ENCODE measurements at regions not wholly inside any gene's neighbourhood (a gene's known extent, or its start where the extent isn't known, plus 50 kb on each side); places are given as distances from the start of the nearest gene placed in this dataset.

- TF ChIP-seq CTCF (conservative IDR thresholded peaks at IDR 0.05; ENCODE audit: low read depth in 2 of 2) (no peak), JUNB (IDR thresholded peaks at IDR 0.05; ENCODE audit: unreplicated experiment) (no peak), EZH2phosphoT487 (IDR thresholded peaks at IDR 0.05; ENCODE audit: unreplicated experiment) (no peak), REST (IDR thresholded peaks at IDR 0.05; ENCODE audit: unreplicated experiment) (no peak)
Measured at GRCh38 chr16:51820176-51820575, 669.1 kb upstream of the SALL1 start (continued).

GRCh38 chr16:51818342-51818944, 667.4 kb upstream of the SALL1 start:
- Histone ChIP-seq H3K4me2 (no peak overlapping the region), H3K4me1 (ENCODE audit: insufficient read depth) (no peaks in the 10 kb centered on the region), H3K27ac (ENCODE audit: low read depth) (no peak overlapping the region), H3K36me3 (ENCODE audit: insufficient read depth) (no peaks in the 10 kb centered on the region), H3K79me2 (replicated peaks; ENCODE audit: insufficient read depth) (no peaks in the 10 kb centered on the region), H2AFZ (no peak overlapping the region), H3F3A (replicated peaks; ENCODE audit: low read depth) (no peaks in the 10 kb centered on the region), H3K9me2 (ENCODE audit: insufficient read depth) (no peaks in the 10 kb centered on the region), H4K20me1 (replicated peaks; ENCODE audit: insufficient read depth) (no peaks in the 10 kb centered on the region), H3K27me3 (ENCODE audit: insufficient read depth) (no peaks in the 10 kb centered on the region), H3K4me3 (no peak overlapping the region)
- DNase-seq (ENCODE audit: low spot score) (peak; percentile 78), ATAC-seq (peak; percentile 75)
- Mint-ChIP-seq H3K27ac (no peak overlapping the region), H3K4me1 (peaks cover 6% of the 10 kb centered on the region), H3K9me3 (no peaks in the 10 kb centered on the region; the same call in 2 of the 3 replicates), H3K4me3 (no peak overlapping the region), H3K27me3 (ENCODE audit: insufficient read depth, low read depth, poor library complexity) (peaks cover 2% of the 10 kb centered on the region), H3K36me3 (ENCODE audit: low read depth) (no peaks in the 10 kb centered on the region)
- no peak for TF ChIP-seq STAT1 (IDR thresholded peaks at IDR 0.05; ENCODE audit: unreplicated experiment)
- no peak for TF ChIP-seq NANOG (IDR thresholded peaks at IDR 0.05; ENCODE audit: borderline replicate concordance)
- TF ChIP-seq JUNB (IDR thresholded peaks at IDR 0.05; ENCODE audit: unreplicated experiment) = no peak
- peak; percentile 91 to 93 for TF ChIP-seq CTCF (conservative IDR thresholded peaks at IDR 0.05; ENCODE audit: low read depth in 2 of 2)
